ENCODE measurements at regions not wholly inside any gene's neighbourhood (a gene's known extent, or its start where the extent isn't known, plus 50 kb on each side); places are given as distances from the start of the nearest gene placed in this dataset.

- TF ChIP-seq CTCF (IDR thresholded peaks at IDR 0.05; ENCODE audit: borderline replicate concordance, extremely low read depth, low read length, poor library complexity, severe bottlenecking) (no peak), EZH2 (IDR thresholded peaks at IDR 0.05; ENCODE audit: borderline replicate concordance, low read depth, low read length, severe bottlenecking) (no peak)
Measured at GRCh38 chr6:88380618-88381288, 214.6 kb upstream of the CNR1 start.

All from DND-41 (cell line).